Tibial nerve (tissue), 4 donors: ENCODE measurements at regions not wholly inside any gene's neighbourhood (a gene's known extent, or its start where the extent isn't known, plus 50 kb on each side); places are given as distances from the start of the nearest gene placed in this dataset.
A peak's percentile ranks its signal among the peaks of the same experiment; 100 is the strongest.

Experiments used
- DNase-seq, 2 donors: peaks; one replicate each; pipeline ENCODE4 v3.0.0-alpha.2; 2019; ENCODE audit warnings: low spot score in 2 of 2
- H3K27ac ChIP-seq, 4 donors: fragments of 200-600 bp; sonication (generic) in 3 of 4; one replicate each; pipeline ENCODE4 v1.5.1; 2017 to 2019; ENCODE audit warnings: mild to moderate bottlenecking in 1 of 4
- H3K27me3 ChIP-seq, 2 donors: fragments of 200-600 bp; sonication (generic) in 1 of 2; one replicate each; pipeline versions ENCODE4 v1.5.1 to v1.6.0; 2017 to 2019
- H3K36me3 ChIP-seq, 3 donors: fragments of 200-600 bp; sonication (generic); one replicate each; pipeline ENCODE4 v1.5.1; 2018 to 2019
- H3K4me1 ChIP-seq, 4 donors: fragments of 200-600 bp; sonication (generic) in 3 of 4; one replicate each; pipeline ENCODE4 v1.5.1; 2017 to 2019
- H3K4me3 ChIP-seq, 4 donors: fragments of 200-600 bp; sonication (generic) in 3 of 4; one replicate each; pipeline ENCODE4 v1.5.1; 2017 to 2019; ENCODE audit warnings: mild to moderate bottlenecking in 1 of 4, moderate library complexity in 1 of 4
- H3K9me3 ChIP-seq, 4 donors: fragments of 200-600 bp; sonication (generic) in 3 of 4; one replicate each; pipeline ENCODE4 v1.5.1; 2017 to 2019
- EP300 ChIP-seq, 2 donors: sonication (generic); formaldehyde crosslinking; IDR thresholded peaks; one replicate each; pipeline ENCODE4 v1.6.1; 2017; ENCODE audit warnings: antibody characterized with exemption in 2 of 2, mild to moderate bottlenecking in 1 of 2
- POLR2A ChIP-seq, 2 donors: fragments of 450-650 bp; IDR thresholded peaks; one replicate each; pipeline ENCODE4 v1.6.1; 2017; ENCODE audit warnings: antibody characterized with exemption in 2 of 2, mild to moderate bottlenecking in 2 of 2, moderate library complexity in 2 of 2
- WGBS, 2 donors: methylation state at CpG; one replicate each; pipeline ENCODE4 v1.1.5; 2018; 5-methylcytosine and 5-hydroxymethylcytosine counted together
- TF ChIP-seq, protein P1 (sequence below), 5 experiments: fragments of 200-600 bp in 3 of 5; fragments of 450-650 bp in 2 of 5; sonication (generic) in 3 of 5; IDR thresholded peaks; one replicate each; pipeline ENCODE4 v1.5.1; 2016 to 2019; ENCODE audit warnings: antibody characterized with exemption in 5 of 5, mild to moderate bottlenecking in 3 of 5, moderate library complexity in 2 of 5

DNA sequence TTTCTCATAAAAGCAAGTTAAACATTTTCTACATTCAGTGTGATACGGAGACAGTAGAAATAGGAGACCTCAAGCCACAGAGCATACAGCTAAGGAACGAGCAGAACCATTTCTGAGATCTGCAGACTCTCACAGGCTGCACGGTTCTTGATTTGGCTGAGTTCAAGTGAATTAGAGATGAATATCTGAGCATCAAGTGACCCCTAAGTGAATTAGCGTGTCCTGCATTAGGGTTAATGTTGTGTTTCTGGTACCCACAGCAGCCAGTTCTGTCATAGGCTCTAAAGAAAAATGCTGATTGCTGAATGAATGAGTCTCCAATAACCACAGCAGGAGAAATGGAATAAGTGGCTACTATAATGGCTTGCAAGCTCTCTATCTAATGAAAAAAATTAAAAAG, 265.9 kb upstream of the SYT4 start:
- Histone ChIP-seq H3K27me3 (no peaks in the 10 kb centered on the region), H3K27ac (no peak overlapping the region), H3K4me1 (no peaks in the 10 kb centered on the region), H3K36me3 (no peaks in the 10 kb centered on the region), H3K9me3 (no peaks in the 10 kb centered on the region), H3K4me3 (no peak overlapping the region)
- TF ChIP-seq, protein P1, sequence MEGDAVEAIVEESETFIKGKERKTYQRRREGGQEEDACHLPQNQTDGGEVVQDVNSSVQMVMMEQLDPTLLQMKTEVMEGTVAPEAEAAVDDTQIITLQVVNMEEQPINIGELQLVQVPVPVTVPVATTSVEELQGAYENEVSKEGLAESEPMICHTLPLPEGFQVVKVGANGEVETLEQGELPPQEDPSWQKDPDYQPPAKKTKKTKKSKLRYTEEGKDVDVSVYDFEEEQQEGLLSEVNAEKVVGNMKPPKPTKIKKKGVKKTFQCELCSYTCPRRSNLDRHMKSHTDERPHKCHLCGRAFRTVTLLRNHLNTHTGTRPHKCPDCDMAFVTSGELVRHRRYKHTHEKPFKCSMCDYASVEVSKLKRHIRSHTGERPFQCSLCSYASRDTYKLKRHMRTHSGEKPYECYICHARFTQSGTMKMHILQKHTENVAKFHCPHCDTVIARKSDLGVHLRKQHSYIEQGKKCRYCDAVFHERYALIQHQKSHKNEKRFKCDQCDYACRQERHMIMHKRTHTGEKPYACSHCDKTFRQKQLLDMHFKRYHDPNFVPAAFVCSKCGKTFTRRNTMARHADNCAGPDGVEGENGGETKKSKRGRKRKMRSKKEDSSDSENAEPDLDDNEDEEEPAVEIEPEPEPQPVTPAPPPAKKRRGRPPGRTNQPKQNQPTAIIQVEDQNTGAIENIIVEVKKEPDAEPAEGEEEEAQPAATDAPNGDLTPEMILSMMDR (IDR thresholded peaks at IDR 0.05): no peak
- TF ChIP-seq POLR2A (IDR thresholded peaks at IDR 0.05) (no peak), EP300 (IDR thresholded peaks at IDR 0.05) (no peak)
- 86 to 88% methylated on average over 4 of the region's 4 CpGs for WGBS, 2 donors
- DNase-seq: no peak

DNA sequence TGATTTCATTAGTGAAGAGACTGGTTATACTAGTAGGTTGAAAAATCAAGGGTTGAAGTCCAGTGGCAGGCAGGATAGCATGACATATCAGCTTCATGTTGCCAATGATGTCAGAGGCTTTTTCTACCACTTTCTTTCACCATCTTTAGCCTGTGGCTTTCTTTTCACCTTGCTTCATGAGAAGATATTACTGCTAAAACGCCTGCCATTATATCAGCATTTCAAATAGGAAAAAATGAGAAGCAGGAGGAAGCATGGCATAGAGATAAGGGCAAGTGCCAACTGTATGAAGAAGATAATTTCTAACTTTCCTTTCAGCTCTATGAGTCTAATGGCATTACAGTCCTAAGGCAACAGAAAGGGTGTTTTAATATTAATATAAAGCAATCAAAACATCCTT, 270.2 kb upstream of the SYT4 start:
- 53 to 54% methylated on average over 1 of the region's 1 CpG for WGBS, 2 donors
- TF ChIP-seq, protein P1 (IDR thresholded peaks at IDR 0.05): no peak
- TF ChIP-seq POLR2A (IDR thresholded peaks at IDR 0.05): no peak
- no peak for TF ChIP-seq EP300 (IDR thresholded peaks at IDR 0.05)

DNA sequence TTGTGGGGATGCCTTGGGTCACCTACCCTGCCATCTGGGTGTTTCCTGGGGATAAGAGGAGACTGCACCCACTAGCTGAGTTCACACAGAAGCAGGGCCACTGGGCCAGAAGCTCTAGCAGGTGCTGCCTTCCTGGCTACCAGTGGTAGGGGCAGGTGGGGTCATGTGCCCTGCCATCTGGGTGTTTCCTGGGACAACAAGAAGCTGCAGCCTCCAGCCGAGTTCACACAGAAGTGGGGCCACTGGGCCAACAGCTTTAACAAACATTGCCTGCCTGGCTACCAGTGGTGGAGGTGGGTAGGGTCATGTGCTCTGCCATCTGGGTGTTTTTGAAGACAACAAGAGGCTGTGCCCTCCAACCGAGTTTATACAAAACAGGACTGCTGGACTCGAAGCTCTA, 282.2 kb upstream of the SYT4 start:
- Histone ChIP-seq H3K36me3 (no peaks in the 10 kb centered on the region), H3K4me3 (no peak overlapping the region), H3K4me1 (no peaks in the 10 kb centered on the region), H3K9me3 (peaks cover 0 to 4% (median 0%) of the 10 kb centered on the region in 4 donors), H3K27ac (no peak overlapping the region), H3K27me3 (no peaks in the 10 kb centered on the region)
- WGBS, 2 donors: 82 to 98% methylated on average over 3 of the region's 3 CpGs
- TF ChIP-seq, protein P1 (IDR thresholded peaks at IDR 0.05): no peak
- DNase-seq: no peak

More for the DNA sequence above, 270.2 kb upstream of the SYT4 start:
- H3K9me3 ChIP-seq: peaks cover 0 to 13% (median 0%) of the 10 kb centered on the region in 4 donors
- H3K4me3 ChIP-seq: no peak overlapping the region
- no peak for DNase-seq
- H3K27ac ChIP-seq: no peak overlapping the region
- H3K27me3 ChIP-seq: no peaks in the 10 kb centered on the region
- no peaks in the 10 kb centered on the region for H3K4me1 ChIP-seq
- no peaks in the 10 kb centered on the region for H3K36me3 ChIP-seq

DNA sequence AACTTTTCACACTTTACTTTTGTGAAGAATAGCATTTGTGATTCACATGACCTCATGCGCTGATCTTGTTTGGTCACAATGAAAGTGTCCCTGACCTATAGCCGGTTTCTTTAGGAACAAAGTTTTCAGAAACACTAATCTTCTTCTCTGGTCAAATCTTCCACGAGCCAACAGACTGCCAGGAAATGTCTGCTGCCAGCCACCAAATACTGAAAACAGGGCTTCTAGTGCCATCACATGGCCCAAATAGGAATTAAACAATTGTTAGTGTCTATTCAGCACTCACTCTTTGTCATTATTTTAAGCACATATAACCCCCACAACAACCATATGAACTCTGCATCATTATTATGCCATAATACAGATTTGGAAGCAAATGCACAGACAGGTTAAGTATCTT, 286.5 kb upstream of the SYT4 start:
- no peak overlapping the region for H3K4me3 ChIP-seq
- 21 to 27% methylated on average over 3 of the region's 3 CpGs for WGBS, 2 donors
- no peak for DNase-seq
- H3K27me3 ChIP-seq: no peaks in the 10 kb centered on the region
- no peak overlapping the region for H3K27ac ChIP-seq
- H3K4me1 ChIP-seq: no peaks in the 10 kb centered on the region
- H3K9me3 ChIP-seq: no peaks in the 10 kb centered on the region
- no peaks in the 10 kb centered on the region for H3K36me3 ChIP-seq
- no peak for TF ChIP-seq POLR2A (IDR thresholded peaks at IDR 0.05)
- TF ChIP-seq, protein P1 (IDR thresholded peaks at IDR 0.05): peak in 4 of 5 experiments; percentile 17 to 46 (median 32)

DNA sequence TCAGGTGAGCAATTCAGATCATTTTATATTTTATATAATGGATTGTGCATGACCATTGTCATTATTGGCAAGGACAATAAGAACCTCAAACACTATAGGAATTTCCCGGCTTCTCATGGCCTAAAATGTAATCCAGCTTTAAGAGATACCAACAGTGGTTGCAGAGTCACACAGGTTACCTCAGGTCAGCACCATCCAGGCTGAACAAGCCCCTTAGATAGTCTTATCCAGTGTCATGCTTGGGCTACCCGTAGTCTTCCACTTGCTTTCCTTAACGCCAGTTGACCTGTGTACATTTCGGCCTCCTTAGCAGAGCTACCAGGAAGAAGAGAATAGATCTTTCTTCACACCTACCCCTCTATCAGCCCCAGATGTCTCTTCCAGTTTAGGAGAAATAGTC, 293.3 kb upstream of the SYT4 start:
- TF ChIP-seq EP300 (IDR thresholded peaks at IDR 0.05) (no peak), POLR2A (IDR thresholded peaks at IDR 0.05) (no peak)
- TF ChIP-seq, protein P1 (IDR thresholded peaks at IDR 0.05): no peak
- H3K36me3 ChIP-seq: no peaks in the 10 kb centered on the region
- H3K4me1 ChIP-seq: no peaks in the 10 kb centered on the region
- 89 to 94% methylated on average over 4 of the region's 4 CpGs for WGBS, 2 donors
- no peaks in the 10 kb centered on the region for H3K9me3 ChIP-seq
- DNase-seq: no peak
- no peak overlapping the region for H3K27ac ChIP-seq
- H3K4me3 ChIP-seq: no peak overlapping the region
- H3K27me3 ChIP-seq: no peaks in the 10 kb centered on the region
